ENCODE measurements at regions not wholly inside any gene's neighbourhood (a gene's known extent, or its start where the extent isn't known, plus 50 kb on each side); places are given as distances from the start of the nearest gene placed in this dataset.

- Histone ChIP-seq H3K27ac (no peak overlapping the region), H3K4me1 (ENCODE audit: low read depth) (no peaks in the 10 kb centered on the region), H3K9me3 (ENCODE audit: low read depth) (no peaks in the 10 kb centered on the region), H3K4me3 (no peak overlapping the region), H3K36me3 (no peaks in the 10 kb centered on the region), H3K27me3 (no peaks in the 10 kb centered on the region)
- DNase-seq (ENCODE audit: low read depth in 1 of 2, low spot score in 1 of 2): no peak
- TF ChIP-seq CTCF (IDR thresholded peaks at IDR 0.05; ENCODE audit: low read depth, low read length): no peak
These were observed 574.8 kb downstream of the HACE1 start for GRCh38 chr6:104284872-104285271.

- no peak for DNase-seq (ENCODE audit: low read depth in 1 of 2, low spot score in 1 of 2)
- Histone ChIP-seq H3K4me3 (no peak overlapping the region), H3K27ac (no peak overlapping the region)
These were observed 577.1 kb downstream of the HACE1 start for GRCh38 chr6:104282581-104282980.

GRCh38 chr6:104281370-104281769 is 578.3 kb downstream of the HACE1 start:
- no peak overlapping the region for H3K4me3 ChIP-seq
- DNase-seq (ENCODE audit: low read depth in 1 of 2, low spot score in 1 of 2): no peak
- H3K27ac ChIP-seq: no peak overlapping the region
- no peaks in the 10 kb centered on the region for H3K36me3 ChIP-seq
- no peak for TF ChIP-seq CTCF (IDR thresholded peaks at IDR 0.05; ENCODE audit: low read depth, low read length)
- no peaks in the 10 kb centered on the region for H3K9me3 ChIP-seq (ENCODE audit: low read depth)
- H3K27me3 ChIP-seq: no peaks in the 10 kb centered on the region
- H3K4me1 ChIP-seq (ENCODE audit: low read depth): no peaks in the 10 kb centered on the region

More at GRCh38 chr6:104282581-104282980, 577.1 kb downstream of the HACE1 start:
- no peak for TF ChIP-seq CTCF (IDR thresholded peaks at IDR 0.05; ENCODE audit: low read depth, low read length)
- Histone ChIP-seq H3K36me3 (no peaks in the 10 kb centered on the region), H3K9me3 (ENCODE audit: low read depth) (no peaks in the 10 kb centered on the region), H3K4me1 (ENCODE audit: low read depth) (no peaks in the 10 kb centered on the region), H3K27me3 (no peaks in the 10 kb centered on the region)

GRCh38 chr6:104268389-104268788 is 591.3 kb downstream of the HACE1 start:
- no peaks in the 10 kb centered on the region for H3K9me3 ChIP-seq (ENCODE audit: low read depth)
- DNase-seq (ENCODE audit: low read depth in 1 of 2, low spot score in 1 of 2): no peak

GRCh38 chr6:104266922-104267321 is 592.8 kb downstream of the HACE1 start:
- Histone ChIP-seq H3K36me3 (no peaks in the 10 kb centered on the region), H3K4me3 (no peak overlapping the region), H3K27ac (no peak overlapping the region), H3K4me1 (ENCODE audit: low read depth) (peaks cover 3% of the 10 kb centered on the region), H3K9me3 (ENCODE audit: low read depth) (no peaks in the 10 kb centered on the region), H3K27me3 (no peaks in the 10 kb centered on the region)
- TF ChIP-seq CTCF (IDR thresholded peaks at IDR 0.05; ENCODE audit: low read depth, low read length): no peak
- DNase-seq (ENCODE audit: low read depth in 1 of 2, low spot score in 1 of 2): no peak

More at GRCh38 chr6:104268389-104268788, 591.3 kb downstream of the HACE1 start:
- H3K4me1 ChIP-seq (ENCODE audit: low read depth): peaks cover 3% of the 10 kb centered on the region
- TF ChIP-seq CTCF (IDR thresholded peaks at IDR 0.05; ENCODE audit: low read depth, low read length): no peak
- no peak overlapping the region for H3K4me3 ChIP-seq
- H3K36me3 ChIP-seq: no peaks in the 10 kb centered on the region
- H3K27me3 ChIP-seq: no peaks in the 10 kb centered on the region
- no peak overlapping the region for H3K27ac ChIP-seq

GRCh38 chr6:104256646-104257045 is 603.1 kb downstream of the HACE1 start:
- no peak for DNase-seq (ENCODE audit: low read depth in 1 of 2, low spot score in 1 of 2)
- Histone ChIP-seq H3K27me3 (no peaks in the 10 kb centered on the region), H3K9me3 (ENCODE audit: low read depth) (no peaks in the 10 kb centered on the region), H3K4me1 (ENCODE audit: low read depth) (no peaks in the 10 kb centered on the region), H3K4me3 (no peak overlapping the region), H3K36me3 (no peaks in the 10 kb centered on the region), H3K27ac (no peak overlapping the region)
- TF ChIP-seq CTCF (IDR thresholded peaks at IDR 0.05; ENCODE audit: low read depth, low read length): no peak
